CD4-positive, CD25-positive, alpha-beta regulatory T cell (primary cell): ENCODE measurements at regions not wholly inside any gene's neighbourhood (a gene's known extent, or its start where the extent isn't known, plus 50 kb on each side); places are given as distances from the start of the nearest gene placed in this dataset.

ENCODE experiments used
- ATAC-seq, 2 donors: fragments of 150-1000 bp; cut with Tn5 transposase; one replicate each; pipeline ENCODE4 v1.10.0; 2021; ENCODE audit warnings: low read depth in 2 of 2, moderate number of reproducible peaks in 2 of 2, moderate library complexity in 1 of 2
- DNase-seq, 3 donors: peaks; one replicate each; pipeline versions ENCODE4 v3.0.0 to v3.0.0-alpha.2; 2012 to 2022; ENCODE audit warnings: mixed read lengths in 1 of 3
- H3K27ac ChIP-seq: one replicate; pipeline ENCODE4 v1.7.0; 2013; ENCODE audit warnings: mild to moderate bottlenecking, low read length; ENCODE audit not compliant: insufficient read depth, poor library complexity, severe bottlenecking
- H3K27me3 ChIP-seq: one replicate; pipeline ENCODE4 v1.7.0; 2013; ENCODE audit warnings: low read length; ENCODE audit not compliant: control insufficient read depth, insufficient read depth
- H3K36me3 ChIP-seq: one replicate; pipeline ENCODE4 v1.7.0; 2013; ENCODE audit warnings: mild to moderate bottlenecking, low read length, moderate library complexity; ENCODE audit not compliant: control insufficient read depth, insufficient read depth
- H3K4me1 ChIP-seq: 2 replicates; pipeline ENCODE4 v1.7.0; 2013; ENCODE audit warnings: mild to moderate bottlenecking, low read length; ENCODE audit not compliant: insufficient read depth, control insufficient read depth, poor library complexity, severe bottlenecking
- H3K4me3 ChIP-seq: one replicate; pipeline ENCODE4 v1.7.0; 2013; ENCODE audit warnings: low read depth, mild to moderate bottlenecking, low read length, moderate library complexity
- H3K9me3 ChIP-seq, 2 experiments: 1 replicate in 1 of 2; 2 replicates in 1 of 2; pipeline ENCODE4 v1.7.0; 2013; ENCODE audit warnings: low read length in 2 of 2, mild to moderate bottlenecking in 1 of 2, moderate library complexity in 1 of 2; ENCODE audit not compliant: control insufficient read depth in 2 of 2
- H3K27ac Mint-ChIP-seq, 3 donors: one replicate each; pipeline ENCODE4 v1.8.0; 2020 to 2022; ENCODE audit warnings: mild to moderate bottlenecking in 3 of 3, mixed read lengths in 3 of 3, moderate library complexity in 2 of 3
- H3K27me3 Mint-ChIP-seq: one replicate; pipeline ENCODE4 v1.8.0; 2022; ENCODE audit warnings: mild to moderate bottlenecking, mixed read lengths
- H3K36me3 Mint-ChIP-seq: one replicate; pipeline ENCODE4 v1.8.0; 2020; ENCODE audit warnings: mixed read lengths
- H3K4me1 Mint-ChIP-seq, 4 donors: one replicate each; pipeline ENCODE4 v1.8.0; 2020 to 2022; ENCODE audit warnings: mixed read lengths in 4 of 4, mild to moderate bottlenecking in 1 of 4
- H3K4me3 Mint-ChIP-seq, 4 donors: one replicate each; pipeline ENCODE4 v1.8.0; 2020 to 2022; ENCODE audit warnings: mild to moderate bottlenecking in 4 of 4, mixed read lengths in 4 of 4, moderate library complexity in 3 of 4
- H3K9me3 Mint-ChIP-seq, 7 donors: one replicate each; pipeline ENCODE4 v1.8.0; 2020 to 2022; ENCODE audit warnings: mixed read lengths in 7 of 7, mild to moderate bottlenecking in 3 of 7, moderate library complexity in 2 of 7

DNA sequence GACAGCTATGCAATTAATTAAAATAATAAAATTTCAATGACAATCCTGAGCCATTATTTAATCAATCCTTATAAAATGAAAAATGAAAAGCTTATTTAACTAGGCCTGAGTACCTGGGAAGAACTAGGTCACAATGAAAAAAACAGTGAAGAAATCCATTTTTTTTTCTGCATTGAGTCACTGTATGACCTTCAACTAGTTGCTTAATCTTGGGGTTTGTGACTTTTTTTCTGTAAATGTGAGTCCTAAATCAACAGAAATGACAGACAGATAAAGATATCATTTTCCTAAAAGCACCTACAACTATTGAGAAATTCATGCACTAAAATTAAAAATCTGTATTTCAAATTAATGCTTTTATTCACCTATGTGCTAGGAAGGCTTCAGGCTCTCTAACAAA, 96.8 kb downstream of the TMEM26 start:
- H3K9me3 ChIP-seq = no peaks in the 10 kb centered on the region
- no peaks in the 10 kb centered on the region for H3K4me1 Mint-ChIP-seq
- no peak overlapping the region for H3K27ac ChIP-seq
- H3K36me3 Mint-ChIP-seq = no peaks in the 10 kb centered on the region
- ATAC-seq (no peak), DNase-seq (no peak)
- H3K27ac Mint-ChIP-seq = no peak overlapping the region
- H3K36me3 ChIP-seq = no peaks in the 10 kb centered on the region
- peaks cover 3% of the 10 kb centered on the region for H3K27me3 ChIP-seq
- H3K4me3 Mint-ChIP-seq = no peak overlapping the region
- peaks cover 12% of the 10 kb centered on the region for H3K27me3 Mint-ChIP-seq
- no peaks in the 10 kb centered on the region for H3K4me1 ChIP-seq
- H3K4me3 ChIP-seq = no peak overlapping the region
- H3K9me3 Mint-ChIP-seq = peaks cover 0 to 3% (median 0%) of the 10 kb centered on the region in 7 donors

DNA sequence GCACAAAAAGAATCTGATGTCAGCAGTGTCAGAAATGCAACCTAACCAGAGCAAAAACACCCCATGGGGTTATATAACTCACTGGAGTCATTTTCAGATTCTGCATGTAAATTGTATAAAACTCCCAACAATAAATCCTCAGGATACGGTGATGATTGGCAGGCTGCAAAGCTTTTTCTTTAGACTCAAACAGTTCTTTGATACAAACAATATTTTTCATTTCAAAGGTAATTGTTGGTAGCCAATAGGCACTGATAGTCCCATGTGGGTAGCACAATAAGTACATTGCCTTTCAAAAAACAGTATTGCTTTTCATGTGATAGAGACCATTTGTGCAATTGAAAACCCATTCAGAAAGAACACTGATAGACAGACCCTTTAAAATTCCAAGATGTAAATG, 98.0 kb downstream of the TMEM26 start:
- Mint-ChIP-seq H3K4me1 (no peaks in the 10 kb centered on the region), H3K4me3 (no peak overlapping the region), H3K27ac (no peak overlapping the region), H3K36me3 (no peaks in the 10 kb centered on the region), H3K27me3 (peaks cover 12% of the 10 kb centered on the region), H3K9me3 (peaks cover 0 to 3% (median 0%) of the 10 kb centered on the region in 7 donors)
- no peaks in the 10 kb centered on the region for H3K9me3 ChIP-seq
- DNase-seq = no peak
- H3K27ac ChIP-seq = no peak overlapping the region
- H3K4me3 ChIP-seq = no peak overlapping the region
- H3K27me3 ChIP-seq = peaks cover 3% of the 10 kb centered on the region
- H3K36me3 ChIP-seq = no peaks in the 10 kb centered on the region
- no peaks in the 10 kb centered on the region for H3K4me1 ChIP-seq
- ATAC-seq = no peak

DNA sequence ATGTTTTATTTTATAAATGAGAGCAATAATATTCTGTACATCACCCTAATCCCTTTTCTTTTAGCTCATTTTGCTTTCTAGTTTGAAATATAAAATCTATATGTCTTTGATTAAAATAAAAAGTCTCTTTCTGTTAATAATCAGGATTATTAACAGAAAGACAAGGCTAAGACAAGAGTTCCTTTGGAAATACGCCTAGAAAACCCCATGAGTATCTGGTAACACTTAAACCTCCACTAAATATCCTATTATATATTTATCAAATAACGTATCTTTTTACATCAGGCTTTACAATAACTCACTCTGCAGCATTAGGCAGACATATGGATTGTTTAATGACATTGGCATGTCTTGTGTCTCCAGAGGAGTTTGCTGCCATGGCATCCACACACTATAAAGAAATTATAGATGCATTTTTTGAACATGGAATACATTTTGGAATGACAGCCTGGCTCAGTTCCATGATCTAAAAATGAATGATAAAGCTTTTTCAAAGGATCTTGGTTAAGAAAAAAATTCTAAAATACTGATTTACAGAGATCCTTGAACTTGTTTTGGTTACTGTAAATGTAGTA, 98.7 kb downstream of the TMEM26 start:
- Mint-ChIP-seq H3K9me3 (peaks cover 0 to 3% (median 0%) of the 10 kb centered on the region in 7 donors), H3K4me3 (no peak overlapping the region), H3K36me3 (no peaks in the 10 kb centered on the region), H3K4me1 (no peaks in the 10 kb centered on the region), H3K27me3 (peaks cover 12% of the 10 kb centered on the region), H3K27ac (no peak overlapping the region)
- no peaks in the 10 kb centered on the region for H3K36me3 ChIP-seq
- ATAC-seq (no peak), DNase-seq (no peak)
- no peak overlapping the region for H3K4me3 ChIP-seq
- H3K9me3 ChIP-seq = no peaks in the 10 kb centered on the region
- H3K27me3 ChIP-seq = peaks cover 3% of the 10 kb centered on the region
- no peak overlapping the region for H3K27ac ChIP-seq
- H3K4me1 ChIP-seq = no peaks in the 10 kb centered on the region

DNA sequence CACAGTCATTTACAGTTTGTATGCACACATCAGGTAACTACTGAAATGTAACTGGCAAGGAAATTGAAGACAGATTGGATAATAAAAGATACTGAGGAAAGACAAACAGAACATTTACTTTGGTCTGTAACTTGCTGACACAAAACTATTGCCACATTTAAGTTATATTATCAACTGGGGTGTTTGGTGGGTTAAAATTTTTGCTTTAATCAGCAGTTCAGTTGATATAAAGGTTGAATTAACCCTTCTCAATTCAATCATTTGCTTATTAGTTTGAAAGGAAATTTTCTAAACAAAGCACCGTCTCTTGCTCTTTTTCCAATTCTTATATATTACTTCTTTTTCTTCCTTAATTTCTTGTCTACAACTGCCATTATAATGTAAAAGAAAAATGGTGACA, 102.4 kb downstream of the TMEM26 start:
- H3K36me3 ChIP-seq = no peaks in the 10 kb centered on the region
- no peaks in the 10 kb centered on the region for H3K4me1 ChIP-seq
- H3K27me3 Mint-ChIP-seq = peaks cover 12% of the 10 kb centered on the region
- peaks cover 0 to 3% (median 0%) of the 10 kb centered on the region in 7 donors for H3K9me3 Mint-ChIP-seq
- H3K4me3 Mint-ChIP-seq = no peak overlapping the region
- no peak overlapping the region for H3K27ac ChIP-seq
- H3K27ac Mint-ChIP-seq = no peak overlapping the region
- no peaks in the 10 kb centered on the region for H3K4me1 Mint-ChIP-seq
- H3K4me3 ChIP-seq = no peak overlapping the region
- no peaks in the 10 kb centered on the region for H3K36me3 Mint-ChIP-seq
- H3K9me3 ChIP-seq = no peaks in the 10 kb centered on the region
- peaks cover 3% of the 10 kb centered on the region for H3K27me3 ChIP-seq
- no peak for DNase-seq
- no peak for ATAC-seq

DNA sequence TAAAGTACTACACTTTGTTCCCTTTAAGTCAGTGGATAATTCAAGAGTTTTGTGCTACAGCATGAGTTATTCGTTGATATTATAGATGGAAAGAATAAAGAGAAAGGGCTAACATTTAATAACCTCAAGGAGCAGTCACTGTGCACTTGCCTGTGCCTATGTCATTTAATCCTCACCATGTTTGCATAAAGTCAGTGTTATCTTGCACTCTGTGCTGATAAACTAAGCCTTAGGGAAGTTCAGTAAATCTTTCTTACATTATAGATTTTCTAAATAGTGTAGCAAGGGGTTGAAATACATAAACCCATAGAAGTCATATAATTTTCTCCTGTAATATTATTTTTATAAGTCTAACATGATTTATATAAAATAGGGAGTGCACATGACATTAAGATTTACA, 103.1 kb downstream of the TMEM26 start:
- Histone ChIP-seq H3K27me3 (peaks cover 2% of the 10 kb centered on the region), H3K4me3 (no peak overlapping the region), H3K36me3 (no peaks in the 10 kb centered on the region), H3K9me3 (no peaks in the 10 kb centered on the region), H3K27ac (no peak overlapping the region), H3K4me1 (no peaks in the 10 kb centered on the region)
- no peak for DNase-seq
- Mint-ChIP-seq H3K27me3 (peaks cover 12% of the 10 kb centered on the region), H3K27ac (no peak overlapping the region), H3K36me3 (no peaks in the 10 kb centered on the region), H3K4me3 (no peak overlapping the region), H3K9me3 (peaks cover 0 to 3% (median 0%) of the 10 kb centered on the region in 7 donors), H3K4me1 (no peaks in the 10 kb centered on the region)
- ATAC-seq = no peak

DNA sequence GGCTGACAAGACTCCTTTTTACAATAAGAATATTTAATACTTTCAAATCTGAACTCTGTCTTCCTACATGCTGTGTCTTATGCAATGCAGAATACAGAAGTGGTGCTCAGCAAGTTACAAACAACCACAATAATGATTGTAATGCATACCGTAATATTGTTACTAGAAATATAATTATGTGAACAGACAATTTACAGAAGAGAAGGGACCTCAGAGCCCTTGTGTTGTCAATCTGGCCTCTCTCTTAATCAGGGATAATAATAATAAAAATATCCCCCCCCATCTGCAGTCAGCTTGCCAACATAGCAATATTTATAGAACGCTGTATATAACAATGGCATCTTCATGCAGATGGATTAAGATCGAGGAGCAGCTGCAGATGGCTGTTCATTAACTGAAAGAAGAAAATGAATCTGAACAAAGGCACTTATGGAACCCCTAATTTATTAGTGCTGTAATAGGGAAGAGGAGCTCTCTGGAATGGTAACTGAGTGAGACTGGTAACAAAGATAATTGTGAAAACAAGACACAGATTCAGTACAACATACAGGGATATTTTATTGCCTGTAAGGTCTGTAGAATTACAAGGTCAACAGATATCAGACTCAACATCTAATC, 106.3 kb downstream of the TMEM26 start:
- H3K4me1 ChIP-seq = no peaks in the 10 kb centered on the region
- no peak for DNase-seq
- no peak overlapping the region for H3K4me3 ChIP-seq
- H3K4me1 Mint-ChIP-seq = peaks cover 0 to 7% (median 3%) of the 10 kb centered on the region in 4 donors
- H3K27ac ChIP-seq = no peak overlapping the region
- H3K4me3 Mint-ChIP-seq = no peak overlapping the region
- H3K27me3 Mint-ChIP-seq = peaks cover 4% of the 10 kb centered on the region
- no peaks in the 10 kb centered on the region for H3K27me3 ChIP-seq
- H3K9me3 ChIP-seq = no peaks in the 10 kb centered on the region
- H3K9me3 Mint-ChIP-seq = peaks cover 0 to 3% (median 0%) of the 10 kb centered on the region in 7 donors
- H3K36me3 ChIP-seq = no peaks in the 10 kb centered on the region
- ATAC-seq = no peak
- H3K36me3 Mint-ChIP-seq = no peaks in the 10 kb centered on the region
- no peak overlapping the region for H3K27ac Mint-ChIP-seq

DNA sequence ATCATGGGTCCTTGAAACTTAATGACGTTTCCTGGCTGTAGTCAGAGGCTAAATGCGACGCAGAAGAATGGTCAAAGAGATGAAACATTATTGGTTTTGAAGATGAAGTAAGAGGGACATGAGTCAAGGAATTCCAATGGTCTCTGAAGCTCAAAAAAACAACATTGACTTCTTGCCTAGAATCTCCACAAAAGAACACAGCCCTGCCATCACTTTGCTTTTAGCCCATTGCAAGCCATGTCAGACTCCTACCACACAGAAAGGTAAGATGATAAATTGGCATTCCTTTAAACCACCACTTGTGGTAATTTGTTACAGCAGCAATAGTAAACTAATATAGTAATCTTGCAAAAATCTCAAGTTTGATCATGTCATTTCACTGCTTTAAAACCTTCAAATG, 109.4 kb downstream of the TMEM26 start:
- Mint-ChIP-seq H3K36me3 (no peaks in the 10 kb centered on the region), H3K4me1 (peaks cover 0 to 7% (median 3%) of the 10 kb centered on the region in 4 donors), H3K4me3 (no peak overlapping the region), H3K27ac (no peak overlapping the region), H3K9me3 (peaks cover 0 to 3% (median 0%) of the 10 kb centered on the region in 7 donors), H3K27me3 (no peaks in the 10 kb centered on the region)
- Histone ChIP-seq H3K9me3 (no peaks in the 10 kb centered on the region), H3K4me3 (no peak overlapping the region), H3K36me3 (no peaks in the 10 kb centered on the region), H3K4me1 (no peaks in the 10 kb centered on the region), H3K27ac (no peak overlapping the region), H3K27me3 (no peaks in the 10 kb centered on the region)
- DNase-seq (no peak), ATAC-seq (no peak)
